HepG2 (cell line): ENCODE measurements at regions not wholly inside any gene's neighbourhood (a gene's known extent, or its start where the extent isn't known, plus 50 kb on each side); places are given as distances from the start of the nearest gene placed in this dataset.
"Not testable (repeated sequence)": the region's sequence is repeated elsewhere in the genome, so short reads cannot be mapped to it uniquely, and the experiment has no call there.

ENCODE experiments used
- ATAC-seq: fragments of 200-7000 bp; cut with Tn5 transposase; 3 replicates; pipeline ENCODE4 v1.9.1; 2020; ENCODE audit warnings: mild to moderate bottlenecking, moderate library complexity
- BruUV-seq: library from RNA; stranded (reverse); fragments of 400-500 nt; replicated peaks from 2 replicates; lab custom pipeline; 2021; lab: Mats Ljungman, UMichigan
- CTCF ChIA-PET: fragments of 300-600 bp; formaldehyde crosslinking; extraction: SDS; loops from one replicate; lab custom pipeline; 2021; ENCODE audit warnings: low total read pairs, inconsistent platforms, low intra/inter-chr PET ratio; lab: Yijun Ruan, JAX
- POLR2A ChIA-PET: fragments of 350-600 bp; sonication (Branson Sonifier 250); formaldehyde crosslinking; loops from one replicate; lab custom pipeline; 2020; ENCODE audit warnings: antibody characterized with exemption, inconsistent platforms; lab: Yijun Ruan, JAX
- DNase-seq: peaks from one replicate; pipeline ENCODE4 v3.0.0-alpha.2; 2015; ENCODE audit warnings: low spot score
- FAIRE-seq: peaks from 3 replicates; lab custom pipeline; 2011; peaks lifted over from hg19 to GRCh38; lab: Jason Lieb, UNC
- H2AFZ ChIP-seq: one replicate; pipeline ENCODE4 v1.6.1; 2011; ENCODE audit warnings: low read length, inconsistent platforms
- H3K27ac ChIP-seq: fragments of 300-600 bp; 3 replicates; pipeline ENCODE4 v1.8.0; 2011; ENCODE audit warnings: mixed run types, mild to moderate bottlenecking, mixed read lengths, low read length, inconsistent platforms; ENCODE audit not compliant: insufficient read depth; ENCODE audit errors: extremely low read length
- H3K27me3 ChIP-seq, 2 experiments: fragments of 200-600 bp in 1 of 2; 2 replicates in 1 of 2; 3 replicates in 1 of 2; pipeline versions ENCODE4 v1.6.0 to v1.8.0; 2011; ENCODE audit warnings: low read length in 2 of 2, mild to moderate bottlenecking in 2 of 2, moderate library complexity in 2 of 2, inconsistent platforms in 1 of 2; ENCODE audit not compliant: insufficient read depth in 2 of 2, control insufficient read depth in 1 of 2
- H3K36me3 ChIP-seq, 2 experiments: fragments of 200-600 bp in 1 of 2; replicated peaks in 1 of 2; 2 replicates in 1 of 2; 3 replicates in 1 of 2; pipeline versions ENCODE4 v1.5.1 to v1.8.0; 2011; ENCODE audit warnings: low read length in 2 of 2, inconsistent platforms in 1 of 2; ENCODE audit not compliant: insufficient read depth in 2 of 2, control insufficient read depth in 1 of 2
- H3K4me1 ChIP-seq: 2 replicates; pipeline ENCODE4 v1.5.1; 2012; ENCODE audit warnings: low read length, inconsistent platforms; ENCODE audit not compliant: insufficient read depth
- H3K4me2 ChIP-seq: 2 replicates; pipeline ENCODE4 v1.6.0; 2011; ENCODE audit warnings: low read depth, low read length, inconsistent platforms
- H3K4me3 ChIP-seq, 3 experiments: fragments of 200-600 bp in 1 of 3; sonication (generic), shearing (Covaris generic) in 1 of 3; replicated peaks in 1 of 3; 2 replicates each; pipeline ENCODE4 v1.5.1; 2011 to 2016; ENCODE audit warnings: low read length in 3 of 3, inconsistent platforms in 2 of 3, low read depth in 2 of 3, mild to moderate bottlenecking in 2 of 3, control low read depth in 1 of 3, mixed read lengths in 1 of 3; ENCODE audit not compliant: insufficient read depth in 1 of 3
- H3K79me2 ChIP-seq: one replicate; pipeline ENCODE4 v1.6.1; 2011; ENCODE audit warnings: low read length, inconsistent platforms; ENCODE audit not compliant: insufficient read depth
- H3K9ac ChIP-seq: 2 replicates; pipeline ENCODE4 v1.6.0; 2011; ENCODE audit warnings: mild to moderate bottlenecking, low read depth, low read length, inconsistent platforms; ENCODE audit not compliant: insufficient read depth
- H3K9me3 ChIP-seq: 2 replicates; pipeline ENCODE4 v1.5.1; 2012; ENCODE audit warnings: mild to moderate bottlenecking, low read length
- H4K20me1 ChIP-seq: 2 replicates; pipeline ENCODE4 v1.6.0; 2011; ENCODE audit warnings: inconsistent platforms, mild to moderate bottlenecking, low read length, moderate library complexity; ENCODE audit not compliant: insufficient read depth
- HMG20B ChIP-seq: conservative IDR thresholded peaks from 2 replicates; pipeline ENCODE4 v1.6.1; 2016; ENCODE audit warnings: missing genetic modification reagents, missing compliant biosample characterization
- TCF12 ChIP-seq, 2 experiments: fragments of 450-650 bp in 1 of 2; sonication (generic) in 1 of 2; formaldehyde crosslinking in 1 of 2; IDR thresholded peaks; 2 replicates each; pipeline versions ENCODE4 v1.6.1 to v1.8.0; 2017 to 2022; ENCODE audit warnings: antibody characterized with exemption in 1 of 2, mild to moderate bottlenecking in 1 of 2, missing genetic modification reagents in 1 of 2, moderate library complexity in 1 of 2
- WGBS: methylation state at CpG from one replicate; pipeline ENCODE4 v1.1.6; 2017; ENCODE audit warnings: low lambda C conversion rate; 5-methylcytosine and 5-hydroxymethylcytosine counted together
- in situ Hi-C: cut with HindIII; loops from 2 replicates; pipeline ENCODE4 v1.10.0; 2017; ENCODE audit warnings: low pct_unique_long_range_greater_than_20kb; ENCODE audit not compliant: extremely low pct_ligation_motif_present
- intact Hi-C: fragments of 100-400 bp; cut with micrococcal nuclease; formaldehyde crosslinking; loops from one replicate; pipeline ENCODE4 v1.10.0; 2022; ENCODE audit not compliant: unreplicated experiment

DNA sequence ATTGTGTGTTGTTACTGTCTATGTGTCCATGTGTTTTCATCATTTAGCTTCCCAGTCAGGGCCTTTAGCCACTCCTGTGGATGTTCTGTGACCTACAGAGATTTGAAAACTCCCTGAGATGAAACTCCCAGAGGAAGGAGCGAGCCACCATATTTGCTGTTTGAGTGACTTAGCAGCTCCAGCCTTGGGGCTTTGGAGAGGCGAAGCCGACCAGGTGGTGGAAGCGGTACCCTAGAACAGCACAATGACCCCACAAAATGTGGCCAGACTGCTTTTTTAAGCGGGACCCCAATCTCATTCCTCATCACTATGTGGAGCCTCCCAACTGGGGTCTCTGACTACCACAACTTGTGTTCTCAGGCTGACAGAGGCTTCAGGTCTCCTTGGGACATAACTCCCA, 323.9 kb upstream of the KCND2 start (continued):
- TF ChIP-seq HMG20B (CRISPR knock-in tag) (no peak), TCF12 (IDR thresholded peaks at IDR 0.05) (no peak), TCF12 (CRISPR knock-in tag; IDR thresholded peaks at IDR 0.05) (no peak)

DNA sequence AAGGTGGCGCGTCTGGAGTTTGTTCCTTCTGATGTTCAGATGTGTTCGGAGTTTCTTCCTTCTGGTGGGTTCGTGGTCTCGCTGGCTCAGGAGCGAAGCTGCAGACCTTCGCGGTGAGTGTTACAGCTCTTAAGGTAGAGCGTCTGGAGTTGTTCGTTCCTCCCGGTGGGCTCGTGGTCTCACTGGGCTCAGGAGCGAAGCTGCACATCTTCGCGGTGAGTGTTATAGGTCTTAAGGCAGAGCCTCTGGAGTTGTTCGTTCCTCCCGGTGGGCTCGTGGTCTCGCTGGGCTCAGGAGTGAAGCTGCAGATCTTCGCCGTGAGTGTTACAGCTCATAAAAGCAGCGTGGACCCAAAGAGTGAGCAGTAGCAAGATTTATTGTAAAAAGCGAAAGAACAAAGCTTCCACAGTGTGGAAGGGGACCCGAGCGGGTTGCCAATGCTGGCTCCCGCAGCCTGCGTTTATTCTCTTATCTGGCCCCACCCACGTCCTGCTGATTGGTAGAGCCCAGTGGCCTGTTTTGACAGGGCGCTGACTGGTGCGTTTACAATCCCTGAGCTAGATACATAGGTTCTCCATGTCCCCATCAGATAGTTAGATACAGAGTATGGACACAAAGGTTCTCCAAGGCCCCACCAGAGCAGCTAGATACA, 322.5 kb upstream of the KCND2 start:
- in situ Hi-C loops, H4K20me1 ChIP-seq, DNase-seq, H3K4me2 ChIP-seq, H3K9ac ChIP-seq, H2AFZ ChIP-seq, H3K27ac ChIP-seq, CTCF ChIA-PET, intact Hi-C loops, FAIRE-seq, H3K36me3 ChIP-seq, POLR2A ChIA-PET, ATAC-seq, H3K27me3 ChIP-seq, BruUV-seq, H3K9me3 ChIP-seq, H3K4me1 ChIP-seq, H3K79me2 ChIP-seq, H3K4me3 ChIP-seq: not testable (repeated sequence)
- 63% methylated on average over 20 of the region's 30 CpGs for WGBS

DNA sequence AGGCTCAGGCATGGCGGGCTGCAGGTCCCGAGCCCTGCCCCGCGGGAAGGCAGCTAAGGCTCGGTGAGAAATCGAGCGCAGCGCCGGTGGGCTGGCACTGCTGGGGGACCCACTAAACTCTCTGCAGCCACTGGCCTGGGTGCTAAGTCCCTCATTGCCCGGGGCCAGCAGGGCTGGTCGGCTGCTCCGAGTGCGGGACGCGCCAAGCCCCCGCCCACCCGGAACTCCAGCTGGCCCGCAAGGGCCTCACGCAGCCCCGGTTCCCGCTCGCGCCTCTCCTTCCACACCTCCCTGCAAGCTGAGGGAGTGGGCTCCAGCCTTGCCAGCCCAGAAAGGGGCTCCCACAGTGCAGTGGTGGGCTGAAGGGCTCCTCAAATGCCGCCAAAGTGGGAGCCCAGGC, 321.4 kb upstream of the KCND2 start:
- H3K4me1 ChIP-seq, H3K27ac ChIP-seq, H3K9me3 ChIP-seq, intact Hi-C loops, H3K27me3 ChIP-seq, BruUV-seq, H3K9ac ChIP-seq, DNase-seq, POLR2A ChIA-PET, H3K79me2 ChIP-seq, H3K36me3 ChIP-seq, H3K4me2 ChIP-seq, in situ Hi-C loops, H3K4me3 ChIP-seq, H4K20me1 ChIP-seq, ATAC-seq, H2AFZ ChIP-seq, FAIRE-seq, CTCF ChIA-PET: not testable (repeated sequence)
- no CpG with 5 or more reads among the region's 24 CpGs for WGBS
